Stomach (tissue), 8 donors: ENCODE measurements at regions not wholly inside any gene's neighbourhood (a gene's known extent, or its start where the extent isn't known, plus 50 kb on each side); places are given as distances from the start of the nearest gene placed in this dataset.

ENCODE experiments used
- DNase-seq, 2 donors: peaks; one replicate each; pipeline versions ENCODE4 v3.0.0 to v3.0.0-alpha.2; 2013 to 2019
- H3K27ac ChIP-seq, 5 donors: fragments of 200-600 bp in 4 of 5; sonication (generic) in 4 of 5; one replicate each; pipeline ENCODE4 v1.5.1; 2013 to 2019; ENCODE audit warnings: mild to moderate bottlenecking in 1 of 5, moderate library complexity in 1 of 5
- H3K27me3 ChIP-seq, 3 donors: fragments of 200-600 bp; sonication (generic); one replicate each; pipeline ENCODE4 v1.5.1; 2017 to 2019; ENCODE audit warnings: mixed run types in 1 of 3
- H3K36me3 ChIP-seq, 4 donors: fragments of 200-600 bp; sonication (generic); 1 replicate in 3 of 4; 2 replicates in 1 of 4; pipeline ENCODE4 v1.5.1; 2016 to 2019
- H3K4me1 ChIP-seq, 4 donors: fragments of 200-600 bp; sonication (generic); one replicate each; pipeline ENCODE4 v1.5.1; 2016 to 2019
- H3K4me3 ChIP-seq, 4 donors: fragments of 200-600 bp; sonication (generic) in 3 of 4; one replicate each; pipeline ENCODE4 v1.5.1; 2016 to 2019; ENCODE audit warnings: mild to moderate bottlenecking in 1 of 4
- H3K9me3 ChIP-seq, 4 donors: fragments of 200-600 bp; sonication (generic); one replicate each; pipeline ENCODE4 v1.5.1; 2016 to 2019
- EP300 ChIP-seq: sonication (generic); formaldehyde crosslinking; IDR thresholded peaks from one replicate; pipeline ENCODE4 v1.6.1; 2017; ENCODE audit warnings: antibody characterized with exemption
- POLR2A ChIP-seq, 4 donors: fragments of 450-650 bp; IDR thresholded peaks; one replicate each; pipeline ENCODE4 v1.6.1; 2016; ENCODE audit warnings: antibody characterized with exemption in 4 of 4, control low read depth in 2 of 4, mild to moderate bottlenecking in 1 of 4, moderate library complexity in 1 of 4
- POLR2AphosphoS5 ChIP-seq, 3 donors: sonication (generic); formaldehyde crosslinking; IDR thresholded peaks; one replicate each; pipeline ENCODE4 v1.6.1; 2016; ENCODE audit warnings: antibody characterized with exemption in 3 of 3
- WGBS, 5 donors: extraction: QIAGEN DNeasy Blood & Tissue Kit in 3 of 5; methylation state at CpG; one replicate each; pipeline versions ENCODE4 v1.1.5 to v1.1.7; 2013 to 2018; 5-methylcytosine and 5-hydroxymethylcytosine counted together
- intact Hi-C: fragments of 100-400 bp; cut with DNase I; formaldehyde crosslinking; loops from one replicate; pipeline ENCODE4 v1.15.1; 2023; ENCODE audit warnings: low total_unique reads
- TF ChIP-seq, protein P1 (sequence below), 7 experiments: fragments of 450-650 bp in 4 of 7; fragments of 200-600 bp in 3 of 7; sonication (generic) in 3 of 7; IDR thresholded peaks; one replicate each; pipeline ENCODE4 v1.5.1; 2016 to 2019; ENCODE audit warnings: antibody characterized with exemption in 7 of 7, control low read depth in 2 of 7, mild to moderate bottlenecking in 1 of 7
- donor health status: healthy with polysubstance abuse.
- donor health status: Bipolar disorder and iron deficiency.
- donor health status: healthy.

DNA sequence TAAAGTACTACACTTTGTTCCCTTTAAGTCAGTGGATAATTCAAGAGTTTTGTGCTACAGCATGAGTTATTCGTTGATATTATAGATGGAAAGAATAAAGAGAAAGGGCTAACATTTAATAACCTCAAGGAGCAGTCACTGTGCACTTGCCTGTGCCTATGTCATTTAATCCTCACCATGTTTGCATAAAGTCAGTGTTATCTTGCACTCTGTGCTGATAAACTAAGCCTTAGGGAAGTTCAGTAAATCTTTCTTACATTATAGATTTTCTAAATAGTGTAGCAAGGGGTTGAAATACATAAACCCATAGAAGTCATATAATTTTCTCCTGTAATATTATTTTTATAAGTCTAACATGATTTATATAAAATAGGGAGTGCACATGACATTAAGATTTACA is 103.1 kb downstream of the TMEM26 start:
- no peaks in the 10 kb centered on the region for H3K27me3 ChIP-seq
- TF ChIP-seq POLR2A (IDR thresholded peaks at IDR 0.05) (no peak), POLR2AphosphoS5 (IDR thresholded peaks at IDR 0.05) (peak in 1 of 3 donors; percentile 18)
- peak in 1 of 2 donors; percentile 31 for DNase-seq
- H3K4me1 ChIP-seq = peaks cover 0 to 5% (median 2%) of the 10 kb centered on the region in 4 donors
- H3K9me3 ChIP-seq = no peaks in the 10 kb centered on the region
- 0 to 20% (median 0%) methylated on average over 1 of the region's 1 CpG for WGBS, 5 donors
- H3K4me3 ChIP-seq = no peak overlapping the region
- intact Hi-C loops = no loop called here
- H3K27ac ChIP-seq = no peak overlapping the region
- no peaks in the 10 kb centered on the region for H3K36me3 ChIP-seq

DNA sequence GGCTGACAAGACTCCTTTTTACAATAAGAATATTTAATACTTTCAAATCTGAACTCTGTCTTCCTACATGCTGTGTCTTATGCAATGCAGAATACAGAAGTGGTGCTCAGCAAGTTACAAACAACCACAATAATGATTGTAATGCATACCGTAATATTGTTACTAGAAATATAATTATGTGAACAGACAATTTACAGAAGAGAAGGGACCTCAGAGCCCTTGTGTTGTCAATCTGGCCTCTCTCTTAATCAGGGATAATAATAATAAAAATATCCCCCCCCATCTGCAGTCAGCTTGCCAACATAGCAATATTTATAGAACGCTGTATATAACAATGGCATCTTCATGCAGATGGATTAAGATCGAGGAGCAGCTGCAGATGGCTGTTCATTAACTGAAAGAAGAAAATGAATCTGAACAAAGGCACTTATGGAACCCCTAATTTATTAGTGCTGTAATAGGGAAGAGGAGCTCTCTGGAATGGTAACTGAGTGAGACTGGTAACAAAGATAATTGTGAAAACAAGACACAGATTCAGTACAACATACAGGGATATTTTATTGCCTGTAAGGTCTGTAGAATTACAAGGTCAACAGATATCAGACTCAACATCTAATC is 106.3 kb downstream of the TMEM26 start:
- Histone ChIP-seq H3K27ac (no peak overlapping the region), H3K4me1 (peaks cover 0 to 5% (median 2%) of the 10 kb centered on the region in 4 donors), H3K9me3 (no peaks in the 10 kb centered on the region), H3K27me3 (no peaks in the 10 kb centered on the region), H3K4me3 (no peak overlapping the region), H3K36me3 (no peaks in the 10 kb centered on the region)
- TF ChIP-seq POLR2AphosphoS5 (IDR thresholded peaks at IDR 0.05) (no peak), EP300 (no peak), POLR2A (IDR thresholded peaks at IDR 0.05) (no peak)
- TF ChIP-seq, protein P1, sequence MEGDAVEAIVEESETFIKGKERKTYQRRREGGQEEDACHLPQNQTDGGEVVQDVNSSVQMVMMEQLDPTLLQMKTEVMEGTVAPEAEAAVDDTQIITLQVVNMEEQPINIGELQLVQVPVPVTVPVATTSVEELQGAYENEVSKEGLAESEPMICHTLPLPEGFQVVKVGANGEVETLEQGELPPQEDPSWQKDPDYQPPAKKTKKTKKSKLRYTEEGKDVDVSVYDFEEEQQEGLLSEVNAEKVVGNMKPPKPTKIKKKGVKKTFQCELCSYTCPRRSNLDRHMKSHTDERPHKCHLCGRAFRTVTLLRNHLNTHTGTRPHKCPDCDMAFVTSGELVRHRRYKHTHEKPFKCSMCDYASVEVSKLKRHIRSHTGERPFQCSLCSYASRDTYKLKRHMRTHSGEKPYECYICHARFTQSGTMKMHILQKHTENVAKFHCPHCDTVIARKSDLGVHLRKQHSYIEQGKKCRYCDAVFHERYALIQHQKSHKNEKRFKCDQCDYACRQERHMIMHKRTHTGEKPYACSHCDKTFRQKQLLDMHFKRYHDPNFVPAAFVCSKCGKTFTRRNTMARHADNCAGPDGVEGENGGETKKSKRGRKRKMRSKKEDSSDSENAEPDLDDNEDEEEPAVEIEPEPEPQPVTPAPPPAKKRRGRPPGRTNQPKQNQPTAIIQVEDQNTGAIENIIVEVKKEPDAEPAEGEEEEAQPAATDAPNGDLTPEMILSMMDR (IDR thresholded peaks at IDR 0.05) = no peak
- WGBS, 5 donors = 66 to 86% (median 78%) methylated on average over 3 of the region's 3 CpGs
- DNase-seq = peak in 1 of 2 donors; percentile 25
- intact Hi-C loops = no loop called here

DNA sequence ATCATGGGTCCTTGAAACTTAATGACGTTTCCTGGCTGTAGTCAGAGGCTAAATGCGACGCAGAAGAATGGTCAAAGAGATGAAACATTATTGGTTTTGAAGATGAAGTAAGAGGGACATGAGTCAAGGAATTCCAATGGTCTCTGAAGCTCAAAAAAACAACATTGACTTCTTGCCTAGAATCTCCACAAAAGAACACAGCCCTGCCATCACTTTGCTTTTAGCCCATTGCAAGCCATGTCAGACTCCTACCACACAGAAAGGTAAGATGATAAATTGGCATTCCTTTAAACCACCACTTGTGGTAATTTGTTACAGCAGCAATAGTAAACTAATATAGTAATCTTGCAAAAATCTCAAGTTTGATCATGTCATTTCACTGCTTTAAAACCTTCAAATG is 109.4 kb downstream of the TMEM26 start:
- WGBS, 5 donors = 62 to 76% (median 63%) methylated on average over 3 of the region's 3 CpGs
- Histone ChIP-seq H3K36me3 (no peaks in the 10 kb centered on the region), H3K27me3 (no peaks in the 10 kb centered on the region), H3K27ac (no peak overlapping the region), H3K9me3 (no peaks in the 10 kb centered on the region), H3K4me1 (no peaks in the 10 kb centered on the region), H3K4me3 (no peak overlapping the region)
- no peak for DNase-seq
- TF ChIP-seq POLR2AphosphoS5 (IDR thresholded peaks at IDR 0.05) (no peak), EP300 (no peak), POLR2A (IDR thresholded peaks at IDR 0.05) (no peak)
- TF ChIP-seq, protein P1 (IDR thresholded peaks at IDR 0.05) = no peak
- intact Hi-C loops = no loop called here

DNA sequence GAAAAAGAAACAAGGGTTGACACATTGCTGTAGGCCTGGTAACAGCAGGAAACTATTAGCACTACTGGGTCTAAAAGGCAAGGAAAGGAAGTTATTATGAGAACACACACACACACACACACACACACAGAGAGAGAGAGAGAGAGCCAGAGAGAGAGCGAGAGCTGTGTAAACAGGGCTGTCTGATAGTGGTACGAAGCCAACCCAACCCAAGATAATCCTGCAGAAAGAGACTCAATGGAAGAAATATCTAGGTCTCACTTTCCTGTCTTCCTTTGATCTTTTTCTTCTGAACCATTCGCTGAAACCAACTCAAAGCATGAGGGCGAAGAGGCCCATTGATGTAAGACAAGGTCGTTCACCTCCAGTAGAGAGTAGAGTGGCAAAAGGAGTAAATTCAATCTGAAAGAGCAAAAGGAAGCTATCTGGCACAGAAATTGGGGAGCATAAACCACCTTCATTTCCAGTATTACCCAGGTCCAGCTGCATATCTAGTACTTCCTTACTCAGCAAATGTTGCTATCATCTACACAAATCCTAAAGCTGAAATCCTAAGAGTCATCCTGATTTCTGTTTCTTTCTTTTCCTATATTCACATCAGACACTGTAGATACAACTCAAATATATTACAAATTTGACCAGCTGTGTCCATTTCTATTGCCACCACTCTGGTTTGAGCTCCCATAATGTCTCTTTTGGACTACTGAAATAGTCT is 110.2 kb downstream of the TMEM26 start:
- H3K36me3 ChIP-seq = no peaks in the 10 kb centered on the region
- TF ChIP-seq POLR2AphosphoS5 (IDR thresholded peaks at IDR 0.05) (no peak), POLR2A (IDR thresholded peaks at IDR 0.05) (no peak), EP300 (no peak)
- TF ChIP-seq, protein P1 (IDR thresholded peaks at IDR 0.05) = no peak
- no peak overlapping the region for H3K27ac ChIP-seq
- DNase-seq = peak in 1 of 2 donors; percentile 69
- H3K9me3 ChIP-seq = no peaks in the 10 kb centered on the region
- no peaks in the 10 kb centered on the region for H3K27me3 ChIP-seq
- WGBS, 5 donors = 41 to 68% (median 52%) methylated on average over 4 to 5 of the region's 5 CpGs
- intact Hi-C loops = no loop called here
- no peaks in the 10 kb centered on the region for H3K4me1 ChIP-seq
- H3K4me3 ChIP-seq = no peak overlapping the region

DNA sequence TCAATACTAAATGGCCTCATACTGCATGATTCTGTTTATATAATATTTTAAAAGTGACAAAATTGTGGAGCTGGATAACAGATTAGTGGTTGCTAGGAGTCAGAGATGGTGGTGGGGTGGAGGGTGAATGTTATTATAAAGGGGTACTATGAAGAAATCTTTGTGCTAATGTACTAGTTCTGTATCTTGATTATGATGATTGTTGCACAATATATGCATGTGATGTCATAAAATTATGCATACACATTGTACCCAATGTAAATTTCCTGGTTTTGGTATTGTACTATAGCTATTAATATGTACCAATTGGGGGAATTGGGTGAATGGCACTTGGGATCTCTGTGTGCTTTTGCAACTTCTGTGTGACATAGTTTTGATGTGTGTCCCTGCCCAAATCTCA is 112.2 kb downstream of the TMEM26 start:
- no peaks in the 10 kb centered on the region for H3K4me1 ChIP-seq
- no peaks in the 10 kb centered on the region for H3K36me3 ChIP-seq
- H3K27ac ChIP-seq = no peak overlapping the region
- H3K27me3 ChIP-seq = no peaks in the 10 kb centered on the region
- intact Hi-C loops = no loop called here
- TF ChIP-seq, protein P1 (IDR thresholded peaks at IDR 0.05) = no peak
- TF ChIP-seq POLR2A (IDR thresholded peaks at IDR 0.05) (no peak), EP300 (no peak), POLR2AphosphoS5 (IDR thresholded peaks at IDR 0.05) (no peak)
- no peak overlapping the region for H3K4me3 ChIP-seq
- no peak for DNase-seq
- H3K9me3 ChIP-seq = no peaks in the 10 kb centered on the region
